ENCODE measurements at regions not wholly inside any gene's neighbourhood (a gene's known extent, or its start where the extent isn't known, plus 50 kb on each side); places are given as distances from the start of the nearest gene placed in this dataset.
"Not testable (repeated sequence)": the region's sequence is repeated elsewhere in the genome, so short reads cannot be mapped to it uniquely, and the experiment has no call there.

- Histone ChIP-seq H3K4me1 (ENCODE audit: insufficient read depth, low read length, severe bottlenecking) (no peaks in the 10 kb centered on the region), H3K27ac (ENCODE audit: low read depth, low read length, poor library complexity, severe bottlenecking) (no peak overlapping the region)
Observed at GRCh38 chrX:86981326-86981879, 536.2 kb upstream of the KLHL4 start.

GRCh38 chrX:86987351-86987750, 530.3 kb upstream of the KLHL4 start:
- H3K27me3 ChIP-seq (ENCODE audit: insufficient read depth, low read length); H3F3A ChIP-seq (ENCODE audit: insufficient read depth, low read length); H3K4me2 ChIP-seq (ENCODE audit: low read length); H3K9ac ChIP-seq (ENCODE audit: low read length); H2AFZ ChIP-seq (ENCODE audit: low read length); H3K4me3 ChIP-seq (ENCODE audit: low read depth, low read length, poor library complexity, severe bottlenecking); H3K79me2 ChIP-seq (ENCODE audit: insufficient read depth, low read length); H3K27ac ChIP-seq (ENCODE audit: low read depth, low read length, poor library complexity, severe bottlenecking); H4K20me1 ChIP-seq (ENCODE audit: insufficient read depth, low read length); H3K9me2 ChIP-seq (ENCODE audit: low read depth, low read length); H3K36me3 ChIP-seq (ENCODE audit: insufficient read depth, low read length); H3K4me1 ChIP-seq (ENCODE audit: insufficient read depth, low read length, severe bottlenecking); H3K9me3 ChIP-seq (ENCODE audit: low read length): not testable (repeated sequence)

More at GRCh38 chrX:86981326-86981879, 536.2 kb upstream of the KLHL4 start:
- Histone ChIP-seq H3K36me3 (ENCODE audit: insufficient read depth, low read length) (no peaks in the 10 kb centered on the region), H3K9ac (ENCODE audit: low read length) (no peak overlapping the region), H3K9me3 (ENCODE audit: low read length) (no peaks in the 10 kb centered on the region), H3F3A (ENCODE audit: insufficient read depth, low read length) (no peaks in the 10 kb centered on the region), H3K79me2 (ENCODE audit: insufficient read depth, low read length) (no peaks in the 10 kb centered on the region), H4K20me1 (ENCODE audit: insufficient read depth, low read length) (no peaks in the 10 kb centered on the region), H2AFZ (ENCODE audit: low read length) (no peak overlapping the region), H3K4me2 (ENCODE audit: low read length) (no peak overlapping the region), H3K27me3 (ENCODE audit: insufficient read depth, low read length) (no peaks in the 10 kb centered on the region), H3K9me2 (ENCODE audit: low read depth, low read length) (no peaks in the 10 kb centered on the region), H3K4me3 (ENCODE audit: low read depth, low read length, poor library complexity, severe bottlenecking) (no peak overlapping the region)
- TF ChIP-seq CTCF (IDR thresholded peaks at IDR 0.05; ENCODE audit: low read length), result no peak
- TF ChIP-seq EZH2 (IDR thresholded peaks at IDR 0.05; ENCODE audit: borderline replicate concordance, low read length), result no peak

DNA sequence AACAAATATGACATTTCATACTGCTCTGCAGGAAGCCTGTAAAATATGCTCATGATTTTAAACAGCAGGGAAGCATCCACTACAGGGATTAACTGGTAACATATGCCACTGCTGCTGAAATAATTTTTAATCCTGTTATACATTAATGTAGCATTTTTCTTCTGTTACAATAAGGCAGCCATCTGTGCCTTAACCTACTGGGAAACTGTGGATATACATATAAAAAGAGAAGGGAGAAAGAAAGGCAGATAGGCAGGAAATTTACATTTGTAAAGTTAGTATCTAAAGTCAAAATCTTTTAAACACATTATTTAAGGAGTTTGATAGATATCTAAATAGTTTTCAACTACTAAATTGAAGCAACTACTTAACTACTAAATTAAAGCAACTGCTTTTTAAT, 514.6 kb upstream of the KLHL4 start:
- no peaks in the 10 kb centered on the region for H3K27me3 ChIP-seq (ENCODE audit: insufficient read depth, low read length)
- H3K9ac ChIP-seq (ENCODE audit: low read length), result no peak overlapping the region
- H3K27ac ChIP-seq (ENCODE audit: low read depth, low read length, poor library complexity, severe bottlenecking), result no peak overlapping the region
- no peaks in the 10 kb centered on the region for H3K36me3 ChIP-seq (ENCODE audit: insufficient read depth, low read length)
- no peak for TF ChIP-seq EZH2 (IDR thresholded peaks at IDR 0.05; ENCODE audit: borderline replicate concordance, low read length)
- TF ChIP-seq CTCF (IDR thresholded peaks at IDR 0.05; ENCODE audit: low read length), result no peak
- H4K20me1 ChIP-seq (ENCODE audit: insufficient read depth, low read length), result no peaks in the 10 kb centered on the region
- H3K4me1 ChIP-seq (ENCODE audit: insufficient read depth, low read length, severe bottlenecking), result no peaks in the 10 kb centered on the region
- H2AFZ ChIP-seq (ENCODE audit: low read length), result no peak overlapping the region
- H3K4me2 ChIP-seq (ENCODE audit: low read length), result no peak overlapping the region
- H3K79me2 ChIP-seq (ENCODE audit: insufficient read depth, low read length), result no peaks in the 10 kb centered on the region
- H3K9me3 ChIP-seq (ENCODE audit: low read length), result no peaks in the 10 kb centered on the region
- no peak overlapping the region for H3K4me3 ChIP-seq (ENCODE audit: low read depth, low read length, poor library complexity, severe bottlenecking)
- H3F3A ChIP-seq (ENCODE audit: insufficient read depth, low read length), result no peaks in the 10 kb centered on the region
- H3K9me2 ChIP-seq (ENCODE audit: low read depth, low read length), result no peaks in the 10 kb centered on the region

DNA sequence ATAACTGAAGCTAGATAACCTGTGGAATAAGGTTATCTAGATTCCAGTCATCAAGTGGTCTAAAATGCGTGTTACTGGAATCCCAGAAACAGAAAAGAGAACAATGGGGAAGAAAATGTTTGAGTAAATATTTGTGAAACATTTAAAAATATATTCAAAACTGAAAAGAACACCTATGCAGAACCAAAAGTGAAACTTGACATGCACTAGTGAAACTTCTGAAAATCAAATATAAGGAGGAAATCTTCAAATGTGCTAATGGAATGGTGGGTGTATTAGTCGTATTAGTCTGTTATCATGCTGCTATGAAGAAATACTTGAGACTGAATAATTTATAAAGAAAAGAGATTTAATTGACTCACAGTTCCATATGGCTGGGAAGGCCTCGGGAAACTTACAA, 512.4 kb upstream of the KLHL4 start:
- Histone ChIP-seq H2AFZ (ENCODE audit: low read length) (no peak overlapping the region), H3F3A (ENCODE audit: insufficient read depth, low read length) (no peaks in the 10 kb centered on the region), H3K9ac (ENCODE audit: low read length) (no peak overlapping the region), H3K9me2 (ENCODE audit: low read depth, low read length) (no peaks in the 10 kb centered on the region), H3K36me3 (ENCODE audit: insufficient read depth, low read length) (no peaks in the 10 kb centered on the region), H3K4me3 (ENCODE audit: low read depth, low read length, poor library complexity, severe bottlenecking) (no peak overlapping the region), H3K9me3 (ENCODE audit: low read length) (no peaks in the 10 kb centered on the region), H4K20me1 (ENCODE audit: insufficient read depth, low read length) (no peaks in the 10 kb centered on the region), H3K4me1 (ENCODE audit: insufficient read depth, low read length, severe bottlenecking) (no peaks in the 10 kb centered on the region), H3K27ac (ENCODE audit: low read depth, low read length, poor library complexity, severe bottlenecking) (no peak overlapping the region), H3K27me3 (ENCODE audit: insufficient read depth, low read length) (no peaks in the 10 kb centered on the region), H3K79me2 (ENCODE audit: insufficient read depth, low read length) (no peaks in the 10 kb centered on the region), H3K4me2 (ENCODE audit: low read length) (no peak overlapping the region)
- TF ChIP-seq CTCF (IDR thresholded peaks at IDR 0.05; ENCODE audit: low read length) (no peak), EZH2 (IDR thresholded peaks at IDR 0.05; ENCODE audit: borderline replicate concordance, low read length) (no peak)
